ENCODE measurements at regions not wholly inside any gene's neighbourhood (a gene's known extent, or its start where the extent isn't known, plus 50 kb on each side); places are given as distances from the start of the nearest gene placed in this dataset.
"Not testable (repeated sequence)": the region's sequence is repeated elsewhere in the genome, so short reads cannot be mapped to it uniquely, and the experiment has no call there.

DNA sequence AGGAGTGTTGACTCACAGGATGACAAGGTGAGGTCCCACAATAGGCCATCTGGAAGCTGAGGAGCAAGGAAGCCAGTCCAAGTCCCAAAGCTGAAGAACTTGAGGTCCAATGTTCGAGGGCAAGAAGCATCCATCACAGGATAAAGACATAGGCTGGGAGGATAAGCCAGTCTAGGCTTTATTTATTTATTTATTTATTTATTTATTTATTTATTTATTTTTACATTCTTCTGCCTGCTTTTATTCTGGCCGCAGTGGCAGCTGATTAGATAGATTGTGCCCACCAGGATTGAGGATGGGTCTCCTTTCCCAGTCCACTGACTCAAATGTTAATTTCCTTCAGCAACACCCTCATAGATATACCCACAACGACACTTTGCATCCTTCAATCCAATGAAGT lies 472.2 kb upstream of the DPPA4 start:
- no peak for DNase-seq

- no peak for DNase-seq
Observed at GRCh38 chr3:109818081-109818480, 480.7 kb upstream of the DPPA4 start.

DNA sequence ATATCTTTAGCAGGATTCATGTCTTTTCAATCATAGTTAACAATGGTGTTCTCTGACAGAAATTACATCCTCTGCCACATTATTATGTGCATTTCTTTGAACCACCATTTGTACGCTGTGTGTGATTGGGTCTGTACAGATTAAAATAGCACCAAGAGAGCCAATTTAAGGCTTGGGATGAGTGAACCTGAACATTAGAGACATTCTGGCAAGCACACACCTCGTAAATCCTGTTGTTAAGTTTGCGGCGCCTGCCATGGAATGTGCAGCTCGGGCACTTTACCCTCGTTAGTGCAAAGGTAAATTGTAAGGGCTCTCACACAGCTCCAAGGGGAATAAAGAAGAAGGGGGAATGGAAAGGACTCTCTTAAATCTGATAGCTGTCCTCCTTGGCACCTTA lies 482.4 kb upstream of the DPPA4 start:
- DNase-seq = no peak

GRCh38 chr3:109825971-109826810 lies 488.8 kb upstream of the DPPA4 start:
- DNase-seq = no peak

GRCh38 chr3:109831403-109831802 lies 494.1 kb upstream of the DPPA4 start:
- DNase-seq = no peak

- no peak for DNase-seq
Observed at GRCh38 chr3:109835958-109836357, 498.6 kb upstream of the DPPA4 start.

GRCh38 chr3:109851854-109852253 lies 514.5 kb upstream of the DPPA4 start:
- no peak for DNase-seq

DNA sequence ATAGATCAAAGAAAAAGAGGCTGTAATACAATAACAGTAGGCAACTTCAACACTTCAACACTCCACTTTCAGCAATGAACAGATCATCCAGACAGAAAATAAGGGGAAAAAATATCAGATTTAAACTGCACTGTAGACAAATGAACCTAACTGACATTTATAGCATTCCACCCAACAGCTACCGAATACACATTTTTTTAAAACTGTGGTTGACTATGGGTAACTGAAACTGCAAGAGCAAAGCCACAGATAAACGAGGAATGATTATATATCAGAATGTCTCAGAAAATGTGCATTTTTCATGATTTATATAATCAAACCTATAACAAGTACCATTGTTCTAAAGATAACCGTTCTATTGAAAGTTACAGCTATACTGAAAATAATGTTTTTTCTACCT lies 514.9 kb upstream of the DPPA4 start:
- DNase-seq = no peak

DNA sequence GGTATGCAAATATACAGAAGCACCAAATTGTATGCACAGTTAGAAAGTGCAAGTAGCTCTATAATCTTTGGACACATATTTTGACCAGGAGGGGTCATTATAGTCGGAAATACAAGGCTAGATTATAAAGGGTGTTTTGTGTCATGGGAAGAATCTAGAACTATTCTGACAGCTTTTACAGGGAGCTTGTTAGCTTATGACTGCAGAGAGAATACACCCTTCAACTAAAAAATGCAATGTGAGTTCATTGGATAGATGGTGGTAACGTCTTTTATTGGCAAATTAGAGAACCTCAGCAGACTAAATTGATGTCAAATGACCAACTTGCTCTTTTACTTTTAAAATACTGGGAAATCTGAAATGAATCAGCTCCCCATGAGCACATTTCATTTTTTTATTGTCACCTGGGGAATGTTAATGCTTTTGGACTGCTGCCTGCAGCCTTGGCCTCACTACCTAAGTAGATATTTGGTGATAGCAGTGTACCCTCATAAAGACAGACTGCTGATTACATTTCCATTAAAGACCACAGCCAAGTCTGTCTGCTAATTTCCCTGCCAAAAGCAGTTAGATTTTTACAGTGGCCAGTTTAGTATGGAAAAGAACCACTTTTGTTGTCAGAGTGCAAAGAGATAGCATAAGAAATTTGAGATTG lies 515.9 kb upstream of the DPPA4 start:
- DNase-seq = no peak

DNA sequence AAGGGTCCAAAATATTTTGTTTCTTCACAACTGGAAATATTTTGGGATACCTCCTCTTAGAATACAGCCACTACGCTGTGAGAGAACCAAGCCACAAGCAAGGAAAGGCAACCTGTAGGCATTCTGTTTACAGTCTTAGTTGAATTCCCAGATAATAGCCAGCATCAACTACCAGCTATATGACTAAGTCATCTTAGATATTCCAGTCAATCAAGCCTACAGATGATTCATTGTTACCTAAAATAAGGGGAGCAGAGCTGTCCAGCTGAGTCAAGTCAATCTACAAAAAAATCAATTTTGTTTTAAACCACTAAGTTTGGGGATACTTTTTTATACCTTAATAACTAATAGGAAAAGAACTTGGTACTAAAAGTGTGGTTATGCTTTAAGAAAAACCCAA lies 526.4 kb upstream of the DPPA4 start:
- no peak for DNase-seq

GRCh38 chr3:109864452-109864851 lies 527.1 kb upstream of the DPPA4 start:
- no peak for DNase-seq

DNA sequence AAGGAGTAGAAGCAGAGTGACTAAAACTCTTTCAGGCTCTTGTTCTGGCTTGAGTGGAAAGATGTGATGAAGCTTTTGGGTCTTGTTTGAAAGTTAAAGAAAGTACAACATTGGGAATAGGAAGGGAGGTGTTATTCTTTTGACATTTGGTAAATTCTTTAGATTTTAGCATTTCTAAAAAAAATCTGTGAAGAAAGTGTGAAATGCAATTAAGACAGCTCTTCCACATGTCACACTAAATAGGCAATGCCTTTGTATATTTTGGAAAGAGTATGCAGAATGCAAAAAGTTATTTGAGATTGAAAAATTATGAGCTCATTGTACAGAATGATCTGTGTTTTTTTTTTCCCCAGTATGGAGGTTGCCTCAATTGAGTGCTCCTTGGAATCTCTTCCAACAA lies 532.2 kb upstream of the DPPA4 start:
- DNase-seq = no peak

DNA sequence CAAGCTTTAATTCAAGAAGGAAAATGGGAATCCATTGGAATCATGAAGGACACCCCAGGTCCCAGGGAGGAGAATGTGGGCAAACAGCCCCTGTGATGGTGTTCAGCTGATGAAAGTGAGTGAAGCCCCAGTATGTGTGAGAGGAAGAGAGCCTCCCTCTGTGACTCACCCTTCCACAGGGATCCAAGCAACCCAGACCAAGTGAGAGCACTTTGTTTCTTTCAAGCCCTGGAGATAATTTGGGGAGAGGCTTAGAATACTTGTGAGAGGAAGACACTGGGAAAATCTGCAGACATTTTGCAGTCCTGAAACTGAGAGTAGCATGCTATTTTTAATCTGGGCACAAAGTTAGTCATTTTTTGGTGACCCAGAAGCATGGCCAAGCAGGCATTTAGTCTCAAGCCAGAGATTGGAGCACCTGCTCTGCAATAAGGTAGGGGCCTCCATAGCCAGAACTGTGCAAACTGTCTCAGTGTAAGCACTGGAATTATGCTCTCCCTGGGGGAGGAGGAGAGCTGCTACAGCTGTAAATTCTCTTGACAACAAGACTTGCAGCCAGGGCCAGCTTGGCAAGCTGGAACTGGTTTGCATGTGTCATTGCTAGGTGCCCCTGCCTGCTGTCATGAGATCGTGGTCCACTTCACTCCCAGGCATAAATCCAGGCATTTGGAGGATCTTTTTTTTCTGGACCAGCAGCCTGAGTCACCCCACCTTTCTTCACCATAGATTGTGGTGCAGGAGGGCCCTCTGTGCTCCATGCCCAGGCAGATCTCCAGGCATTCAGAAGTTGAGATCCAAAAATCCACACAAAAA lies 537.8 kb upstream of the DPPA4 start:
- DNase-seq = no peak

GRCh38 chr3:109877616-109878015 lies 540.3 kb upstream of the DPPA4 start:
- DNase-seq = not testable (repeated sequence)

DNA sequence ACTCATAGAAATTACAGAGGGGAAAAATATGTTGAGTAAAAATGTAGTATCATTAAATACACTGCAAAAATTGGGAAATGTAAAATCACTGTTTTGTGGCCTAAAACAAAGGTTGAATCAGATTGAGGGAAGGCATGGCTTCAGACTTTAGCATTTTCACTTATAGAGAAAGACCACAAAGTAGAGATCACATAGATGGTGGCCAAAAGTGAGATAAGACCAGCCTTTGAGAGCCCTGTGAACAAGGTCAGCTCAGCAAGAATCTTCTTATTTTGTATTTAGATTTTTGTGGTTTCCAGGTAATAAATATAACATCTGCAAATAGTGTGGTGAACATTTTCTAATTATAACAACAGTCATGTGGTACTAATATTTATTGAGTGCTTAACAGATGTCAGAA lies 544.8 kb upstream of the DPPA4 start:
- DNase-seq = no peak

GRCh38 chr3:109887293-109887692 lies 549.9 kb upstream of the DPPA4 start:
- DNase-seq = no peak

GRCh38 chr3:109888026-109888425 lies 550.7 kb upstream of the DPPA4 start:
- DNase-seq = no peak

DNA sequence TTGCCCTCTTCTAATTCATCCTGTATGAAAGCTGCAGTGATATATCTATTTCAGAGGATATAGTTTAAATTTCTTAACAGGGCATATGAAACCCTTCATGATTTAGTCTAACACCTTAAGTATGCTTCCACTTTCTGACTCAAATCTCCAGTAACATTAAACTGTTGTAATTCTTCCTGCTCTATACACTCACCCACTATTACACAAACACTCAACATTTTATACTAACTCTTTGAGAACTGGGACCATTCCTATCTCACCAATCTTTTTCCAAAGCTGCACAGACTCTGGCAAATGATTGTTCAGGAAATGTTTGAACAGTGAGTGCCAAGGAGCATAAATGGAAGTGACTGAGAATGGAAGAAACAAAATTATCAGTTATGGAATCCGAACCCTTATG lies 560.4 kb upstream of the DPPA4 start:
- no peak for DNase-seq

DNA sequence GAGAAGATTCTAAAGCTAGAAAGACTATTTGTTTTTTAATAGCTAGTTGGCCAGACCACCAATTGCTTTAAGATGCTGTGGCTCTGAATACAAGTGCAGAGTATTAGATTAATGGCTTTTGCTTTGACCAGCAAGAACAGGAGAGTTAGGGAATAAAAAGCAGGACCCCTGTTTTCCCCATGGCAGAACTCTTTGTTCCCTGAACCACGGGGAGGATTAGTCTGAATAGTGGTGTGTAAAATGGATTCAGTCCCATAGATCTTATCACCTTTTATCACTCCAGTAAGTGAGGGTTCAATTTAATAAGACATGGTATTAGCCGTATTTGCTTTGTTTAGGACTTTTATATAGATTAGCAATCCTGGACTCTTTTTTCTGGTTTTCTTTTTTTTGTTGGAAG lies 562.6 kb upstream of the DPPA4 start:
- no peak for DNase-seq

GRCh38 chr3:109900783-109901182 lies 563.4 kb upstream of the DPPA4 start:
- no peak for DNase-seq

DNA sequence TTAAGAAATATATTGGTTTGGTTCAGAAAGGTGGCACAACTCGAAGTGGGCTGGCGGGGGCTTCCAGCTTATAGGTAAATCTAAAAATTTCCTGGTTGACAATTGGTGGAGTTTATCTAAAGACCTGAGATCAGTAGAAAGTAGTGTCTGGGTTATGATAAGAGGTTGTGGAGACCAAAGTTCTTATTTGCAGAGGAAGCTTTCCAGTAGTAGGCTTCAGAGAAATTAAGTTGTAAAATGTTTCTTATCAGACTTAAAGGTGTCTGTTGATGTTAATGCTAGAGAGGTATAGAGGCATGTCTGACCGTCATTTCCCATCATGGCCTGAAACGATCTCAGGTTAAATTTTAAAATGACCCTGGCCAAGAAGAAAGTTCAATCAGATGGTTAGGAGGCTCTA lies 565.2 kb upstream of the DPPA4 start:
- no peak for DNase-seq

DNA sequence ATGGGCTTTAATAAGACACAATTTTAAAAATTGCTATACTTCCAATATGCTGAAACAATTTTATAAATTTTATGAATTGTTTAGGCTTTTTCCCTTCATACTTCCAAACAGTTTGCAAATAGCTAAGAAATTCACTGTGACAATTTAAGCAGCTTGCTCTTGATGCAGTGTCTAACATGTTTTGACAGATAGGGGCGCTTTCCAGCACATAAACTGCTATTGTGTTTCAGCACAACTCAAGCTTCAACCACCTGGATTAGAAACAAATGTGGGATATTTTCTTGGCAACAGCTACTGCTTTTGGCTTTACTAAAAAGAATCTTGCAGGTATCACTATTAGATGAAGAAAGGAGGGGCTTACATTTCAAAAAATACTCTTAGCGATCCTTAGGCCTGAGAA lies 565.8 kb upstream of the DPPA4 start:
- no peak for DNase-seq

DNA sequence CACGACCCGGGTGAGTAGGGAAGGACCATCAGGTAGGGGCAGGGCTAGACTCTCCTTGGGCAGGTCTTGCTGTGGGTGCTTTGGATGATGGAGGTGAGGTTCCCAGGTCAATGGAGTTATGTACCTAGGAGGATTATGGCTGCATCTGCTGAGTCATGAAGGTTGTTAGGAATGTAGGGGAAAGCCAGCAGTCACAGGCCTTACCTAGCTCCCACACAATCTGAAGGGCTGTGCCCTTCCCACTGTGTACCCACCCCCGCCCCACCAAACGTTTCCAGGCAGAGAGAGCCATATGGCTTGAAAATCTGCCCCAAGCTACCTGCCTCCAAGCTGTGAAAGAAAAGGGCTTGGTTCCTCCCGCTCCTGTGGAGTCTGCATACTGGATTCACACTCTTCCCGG lies 573.4 kb upstream of the DPPA4 start:
- no peak for DNase-seq

DNA sequence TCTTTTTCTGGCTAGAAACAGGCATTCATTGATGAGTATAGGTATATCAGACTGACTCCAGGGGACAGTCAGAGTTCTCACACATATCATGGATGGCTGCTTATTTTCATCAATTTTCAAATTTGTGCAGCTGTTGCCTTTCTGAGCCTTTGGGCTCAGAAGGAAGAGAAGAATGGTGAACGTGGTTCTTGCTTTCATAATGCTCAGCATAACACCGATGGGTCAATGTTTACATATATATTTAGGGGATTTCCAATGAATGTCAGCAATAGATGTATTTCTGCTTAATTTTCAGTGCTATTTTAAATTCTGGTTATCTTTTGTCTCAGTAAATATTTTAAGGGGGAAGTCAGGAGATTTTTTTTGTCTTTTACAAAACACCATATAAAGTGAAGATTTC lies 581.4 kb upstream of the DPPA4 start:
- DNase-seq = no peak

Data from stimulated activated CD4-positive, alpha-beta T cell treated with anti-CD3 and anti-CD28 coated beads, Interleukin-2, amount 100 ng/mL, for 24 hours (primary cell).